Thymus (tissue), 11 donors: ENCODE measurements at regions not wholly inside any gene's neighbourhood (a gene's known extent, or its start where the extent isn't known, plus 50 kb on each side); places are given as distances from the start of the nearest gene placed in this dataset.

Experiments used
- DNase-seq, 9 donors: peaks; one replicate each; pipeline ENCODE4 v3.0.0-alpha.2; 2013; ENCODE audit warnings: low spot score in 9 of 9, low read depth in 6 of 9, missing footprints in 1 of 9
- H3K27ac ChIP-seq, 2 donors: one replicate each; pipeline ENCODE4 v1.5.1; 2013; ENCODE audit warnings: control low read depth in 1 of 2, low read depth in 1 of 2, low read length in 1 of 2, mild to moderate bottlenecking in 1 of 2, moderate library complexity in 1 of 2
- H3K27me3 ChIP-seq, 2 donors: one replicate each; pipeline ENCODE4 v1.5.1; 2013; ENCODE audit warnings: low read length in 1 of 2; ENCODE audit not compliant: control insufficient read depth in 2 of 2, insufficient read depth in 1 of 2
- H3K36me3 ChIP-seq, 2 donors: one replicate each; pipeline ENCODE4 v1.5.1; 2013; ENCODE audit warnings: low read length in 1 of 2, mild to moderate bottlenecking in 1 of 2, moderate library complexity in 1 of 2; ENCODE audit not compliant: control insufficient read depth in 2 of 2, insufficient read depth in 2 of 2
- H3K4me1 ChIP-seq, 2 donors: one replicate each; pipeline ENCODE4 v1.5.1; 2013; ENCODE audit warnings: low read length in 2 of 2; ENCODE audit not compliant: control insufficient read depth in 2 of 2, insufficient read depth in 2 of 2
- H3K4me3 ChIP-seq, 2 donors: one replicate each; pipeline ENCODE4 v1.5.1; 2013; ENCODE audit warnings: low read length in 2 of 2, control low read depth in 1 of 2, mild to moderate bottlenecking in 1 of 2
- H3K9me3 ChIP-seq, 2 donors: one replicate each; pipeline ENCODE4 v1.5.1; 2013; ENCODE audit warnings: low read length in 1 of 2, mild to moderate bottlenecking in 1 of 2; ENCODE audit not compliant: control insufficient read depth in 2 of 2, insufficient read depth in 1 of 2
- WGBS: extraction: QIAGEN DNeasy Blood & Tissue Kit; methylation state at CpG from one replicate; pipeline ENCODE4 v1.1.7; 2013; 5-methylcytosine and 5-hydroxymethylcytosine counted together
- donor health status: healthy.

DNA sequence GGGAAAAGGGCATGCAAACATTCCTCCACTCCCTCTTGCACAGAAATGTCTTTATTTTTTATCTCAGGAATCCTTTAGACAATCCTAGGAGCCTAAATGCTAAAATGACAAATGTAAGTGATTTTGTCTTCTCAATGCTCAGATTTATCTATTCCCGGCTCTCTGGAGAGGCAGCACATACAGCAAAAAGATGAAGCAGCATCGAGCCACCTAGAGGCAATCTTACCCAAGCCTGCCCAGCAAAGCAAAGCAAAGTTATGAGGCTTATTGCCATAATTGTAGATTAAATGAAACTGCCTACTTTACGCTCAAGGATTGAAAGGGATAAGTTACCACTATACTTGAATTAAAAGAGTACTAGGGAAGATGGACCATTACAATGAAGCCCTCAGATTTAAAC is 750.4 kb upstream of the NR2F2 start:
- Histone ChIP-seq H3K4me3 (no peak overlapping the region), H3K27ac (no peak overlapping the region), H3K4me1 (no peaks in the 10 kb centered on the region), H3K36me3 (no peaks in the 10 kb centered on the region), H3K27me3 (no peaks in the 10 kb centered on the region), H3K9me3 (no peaks in the 10 kb centered on the region)
- DNase-seq = no peak
- 86% methylated on average over 3 of the region's 3 CpGs for WGBS

DNA sequence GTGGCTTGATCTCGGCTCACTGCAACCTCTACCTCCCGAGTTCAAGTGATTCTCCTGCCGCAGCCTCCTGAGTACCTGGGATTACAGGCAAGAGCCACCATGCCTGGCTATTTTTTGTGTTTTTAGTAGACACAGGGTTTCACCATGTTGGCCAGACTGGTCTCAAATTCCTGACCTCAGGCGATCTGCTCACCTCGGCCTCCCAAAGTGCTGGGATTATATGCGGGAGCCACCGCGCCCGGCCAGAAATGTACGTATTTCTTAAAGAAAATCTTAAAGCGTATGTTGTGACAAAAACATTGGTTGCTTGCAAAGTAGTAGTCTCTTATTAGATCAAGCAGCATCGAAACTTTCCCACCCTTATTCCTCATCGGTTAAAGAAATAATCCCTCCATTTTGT is 748.9 kb upstream of the NR2F2 start:
- Histone ChIP-seq H3K27me3 (no peaks in the 10 kb centered on the region), H3K4me1 (no peaks in the 10 kb centered on the region), H3K27ac (no peak overlapping the region), H3K36me3 (no peaks in the 10 kb centered on the region), H3K4me3 (no peak overlapping the region), H3K9me3 (no peaks in the 10 kb centered on the region)
- 92% methylated on average over 13 of the region's 13 CpGs for WGBS
- DNase-seq = no peak

DNA sequence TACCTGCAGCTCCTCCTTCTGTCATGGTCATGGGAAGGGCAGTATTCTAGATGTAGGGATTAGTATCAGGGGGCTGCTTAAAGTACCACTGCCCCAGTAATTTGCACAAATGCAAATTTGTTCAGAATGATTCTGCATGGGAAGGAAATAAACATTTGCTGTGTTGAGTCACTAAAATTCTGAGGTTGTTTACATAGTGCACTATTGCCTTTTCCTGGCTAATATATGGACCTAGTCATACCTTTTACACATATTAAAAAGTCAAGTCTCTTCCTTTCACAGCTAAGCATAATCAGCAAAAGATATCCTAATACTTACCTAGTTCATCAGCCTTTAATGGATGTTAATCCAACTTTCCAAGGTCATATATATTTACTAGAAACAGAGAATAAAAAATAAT is 746.4 kb upstream of the NR2F2 start:
- DNase-seq = no peak
- H3K36me3 ChIP-seq = no peaks in the 10 kb centered on the region
- no peak overlapping the region for H3K4me3 ChIP-seq
- no peaks in the 10 kb centered on the region for H3K4me1 ChIP-seq
- no peak overlapping the region for H3K27ac ChIP-seq
- no peaks in the 10 kb centered on the region for H3K27me3 ChIP-seq
- no peaks in the 10 kb centered on the region for H3K9me3 ChIP-seq

- Histone ChIP-seq H3K4me3 (no peak overlapping the region), H3K9me3 (no peaks in the 10 kb centered on the region), H3K4me1 (no peaks in the 10 kb centered on the region), H3K27me3 (no peaks in the 10 kb centered on the region), H3K36me3 (no peaks in the 10 kb centered on the region), H3K27ac (no peak overlapping the region)
- no peak for DNase-seq
- 89% methylated on average over 2 of the region's 2 CpGs for WGBS
Measured at GRCh38 chr15:95588056-95588455, 742.4 kb upstream of the NR2F2 start.

DNA sequence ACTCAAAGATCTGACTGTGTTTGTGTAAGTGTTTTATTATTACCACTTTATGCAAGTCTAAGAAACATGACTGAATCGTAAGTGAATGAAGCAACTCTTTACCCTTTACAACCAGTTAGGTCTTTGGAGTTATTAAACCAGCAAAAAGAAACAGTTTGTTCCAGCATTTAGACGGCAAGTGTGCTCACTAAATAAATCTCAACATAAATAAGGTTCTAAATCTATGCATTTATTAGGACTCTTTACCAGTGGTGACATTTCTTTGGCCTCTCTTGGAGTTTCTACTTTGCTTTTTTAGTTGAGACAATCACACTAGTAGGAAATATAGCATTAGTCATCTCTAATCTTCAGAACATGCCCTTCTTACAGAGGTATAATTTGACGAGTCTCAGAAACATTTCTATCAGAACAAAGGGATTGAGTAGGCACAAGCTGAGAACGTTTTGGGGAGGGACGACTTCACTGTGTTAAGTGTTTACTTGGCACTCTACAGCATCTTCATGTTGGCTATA is 739.9 kb upstream of the NR2F2 start:
- H3K4me1 ChIP-seq = no peaks in the 10 kb centered on the region
- DNase-seq = no peak
- H3K27me3 ChIP-seq = no peaks in the 10 kb centered on the region
- H3K9me3 ChIP-seq = no peaks in the 10 kb centered on the region
- WGBS = 76% methylated on average over 5 of the region's 5 CpGs
- no peak overlapping the region for H3K4me3 ChIP-seq
- H3K27ac ChIP-seq = no peak overlapping the region
- no peaks in the 10 kb centered on the region for H3K36me3 ChIP-seq

GRCh38 chr15:95591270-95591669 is 739.2 kb upstream of the NR2F2 start:
- no peak overlapping the region for H3K4me3 ChIP-seq
- H3K36me3 ChIP-seq = no peaks in the 10 kb centered on the region
- no peak for DNase-seq
- H3K4me1 ChIP-seq = no peaks in the 10 kb centered on the region
- H3K27ac ChIP-seq = no peak overlapping the region
- no peaks in the 10 kb centered on the region for H3K27me3 ChIP-seq
- 92% methylated on average over 5 of the region's 5 CpGs for WGBS
- no peaks in the 10 kb centered on the region for H3K9me3 ChIP-seq

DNA sequence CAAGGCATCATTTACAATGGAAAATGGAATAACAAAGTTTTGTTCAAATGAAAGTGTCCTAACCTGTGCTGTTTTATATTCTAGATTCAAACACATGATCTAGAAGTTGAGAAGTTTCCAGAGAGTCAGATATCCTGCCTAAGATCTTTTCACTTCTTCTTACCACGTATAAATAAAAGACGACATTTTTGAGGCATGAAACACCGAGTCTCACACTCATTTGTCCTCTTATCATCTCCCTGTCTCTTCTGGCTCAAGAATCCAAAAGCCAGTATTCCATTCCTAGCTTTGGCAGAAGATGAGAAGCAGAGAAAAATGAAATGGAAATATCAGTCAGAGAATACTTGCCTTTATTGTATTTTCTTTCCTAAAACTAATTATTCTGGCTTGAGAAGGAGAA is 738.6 kb upstream of the NR2F2 start:
- Histone ChIP-seq H3K27me3 (no peaks in the 10 kb centered on the region), H3K4me3 (no peak overlapping the region), H3K4me1 (no peaks in the 10 kb centered on the region), H3K9me3 (no peaks in the 10 kb centered on the region), H3K27ac (no peak overlapping the region), H3K36me3 (no peaks in the 10 kb centered on the region)
- WGBS = 93% methylated on average over 3 of the region's 3 CpGs
- no peak for DNase-seq

DNA sequence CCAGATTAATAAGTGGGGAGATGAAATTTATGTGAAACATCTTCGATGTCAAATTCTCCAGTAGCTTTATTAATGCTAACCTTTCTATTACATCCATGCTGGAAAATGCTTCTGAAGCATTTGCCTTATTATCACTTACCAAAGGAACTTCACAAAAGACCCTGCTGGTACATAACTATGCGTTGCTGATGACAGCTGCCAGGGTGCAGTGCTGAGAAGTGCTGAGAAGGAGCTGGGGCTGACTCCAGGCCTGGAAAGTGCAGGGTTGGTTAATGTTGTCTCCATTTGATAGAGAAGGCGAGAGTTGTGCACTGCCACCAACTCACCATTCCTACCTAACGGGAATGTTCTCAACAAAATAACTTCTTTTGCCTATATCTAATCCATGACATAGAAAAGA is 736.0 kb upstream of the NR2F2 start:
- Histone ChIP-seq H3K27ac (no peak overlapping the region), H3K36me3 (no peaks in the 10 kb centered on the region), H3K9me3 (no peaks in the 10 kb centered on the region), H3K4me3 (no peak overlapping the region), H3K27me3 (no peaks in the 10 kb centered on the region), H3K4me1 (no peaks in the 10 kb centered on the region)
- no peak for DNase-seq
- WGBS = 89% methylated on average over 4 of the region's 4 CpGs

GRCh38 chr15:95595759-95596158 is 734.7 kb upstream of the NR2F2 start:
- Histone ChIP-seq H3K4me1 (no peaks in the 10 kb centered on the region), H3K27ac (no peak overlapping the region), H3K36me3 (no peaks in the 10 kb centered on the region), H3K4me3 (no peak overlapping the region), H3K9me3 (no peaks in the 10 kb centered on the region), H3K27me3 (no peaks in the 10 kb centered on the region)
- no peak for DNase-seq

DNA sequence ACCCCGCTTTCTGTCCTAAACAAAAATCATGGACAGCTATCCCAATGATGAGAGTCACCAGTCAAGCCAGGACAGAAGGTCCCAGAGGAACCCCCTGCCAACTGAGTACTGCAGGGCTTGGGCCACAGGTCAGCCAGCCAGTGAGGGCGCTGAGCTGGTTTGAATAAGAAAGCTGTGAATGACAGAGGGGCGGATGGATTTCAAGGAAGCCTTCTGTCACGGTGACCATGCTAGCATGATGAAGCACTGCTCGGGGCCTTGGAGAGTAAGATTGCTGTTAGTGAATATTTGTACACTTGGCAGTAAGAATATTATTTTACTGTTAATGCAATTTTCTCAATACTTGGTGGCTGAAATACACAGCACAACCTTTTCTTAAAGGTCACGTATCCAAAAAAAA is 734.0 kb upstream of the NR2F2 start:
- Histone ChIP-seq H3K27me3 (no peaks in the 10 kb centered on the region), H3K9me3 (no peaks in the 10 kb centered on the region), H3K4me3 (no peak overlapping the region), H3K36me3 (no peaks in the 10 kb centered on the region), H3K27ac (no peak overlapping the region), H3K4me1 (no peaks in the 10 kb centered on the region)
- WGBS = 70% methylated on average over 6 of the region's 6 CpGs
- no peak for DNase-seq
